GM12864 (cell line): ENCODE measurements at regions not wholly inside any gene's neighbourhood (a gene's known extent, or its start where the extent isn't known, plus 50 kb on each side); places are given as distances from the start of the nearest gene placed in this dataset.

Experiments
- DNase-seq: peaks from one replicate; pipeline ENCODE4 v3.0.0-alpha.2; 2011; ENCODE audit warnings: low read depth
- H3K4me3 ChIP-seq: 2 replicates; pipeline ENCODE4 v1.5.1; 2011; ENCODE audit warnings: mild to moderate bottlenecking, low read depth, low read length, control low read depth
- TF ChIP-seq, protein P1 (sequence below): IDR thresholded peaks from 2 replicates; pipeline ENCODE4 v1.5.1; 2011; ENCODE audit warnings: low read depth, mild to moderate bottlenecking, moderate library complexity, low read length, control low read depth, inconsistent platforms; ENCODE audit errors: missing control alignments

DNA sequence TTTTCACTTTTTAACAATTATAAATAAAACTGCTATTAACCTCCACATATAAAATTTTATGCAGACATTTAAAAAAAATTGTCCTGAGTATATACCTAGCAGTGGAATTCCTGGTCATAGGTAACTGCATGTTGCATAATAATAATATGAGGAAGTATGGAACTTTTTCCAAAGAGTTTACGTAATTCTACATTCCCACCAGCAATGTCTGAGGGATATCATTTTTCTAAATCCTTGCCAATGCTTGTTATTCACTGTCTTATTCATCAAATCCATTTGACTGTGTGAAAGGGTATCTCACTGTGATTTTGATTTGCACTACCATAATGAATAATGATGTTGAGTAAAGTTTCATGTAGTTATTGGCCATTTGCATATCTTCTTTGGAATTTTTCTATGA is 393.8 kb downstream of the LRFN5 start:
- DNase-seq: no peak
- TF ChIP-seq, protein P1, sequence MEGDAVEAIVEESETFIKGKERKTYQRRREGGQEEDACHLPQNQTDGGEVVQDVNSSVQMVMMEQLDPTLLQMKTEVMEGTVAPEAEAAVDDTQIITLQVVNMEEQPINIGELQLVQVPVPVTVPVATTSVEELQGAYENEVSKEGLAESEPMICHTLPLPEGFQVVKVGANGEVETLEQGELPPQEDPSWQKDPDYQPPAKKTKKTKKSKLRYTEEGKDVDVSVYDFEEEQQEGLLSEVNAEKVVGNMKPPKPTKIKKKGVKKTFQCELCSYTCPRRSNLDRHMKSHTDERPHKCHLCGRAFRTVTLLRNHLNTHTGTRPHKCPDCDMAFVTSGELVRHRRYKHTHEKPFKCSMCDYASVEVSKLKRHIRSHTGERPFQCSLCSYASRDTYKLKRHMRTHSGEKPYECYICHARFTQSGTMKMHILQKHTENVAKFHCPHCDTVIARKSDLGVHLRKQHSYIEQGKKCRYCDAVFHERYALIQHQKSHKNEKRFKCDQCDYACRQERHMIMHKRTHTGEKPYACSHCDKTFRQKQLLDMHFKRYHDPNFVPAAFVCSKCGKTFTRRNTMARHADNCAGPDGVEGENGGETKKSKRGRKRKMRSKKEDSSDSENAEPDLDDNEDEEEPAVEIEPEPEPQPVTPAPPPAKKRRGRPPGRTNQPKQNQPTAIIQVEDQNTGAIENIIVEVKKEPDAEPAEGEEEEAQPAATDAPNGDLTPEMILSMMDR: no peak
- H3K4me3 ChIP-seq: no peak overlapping the region

DNA sequence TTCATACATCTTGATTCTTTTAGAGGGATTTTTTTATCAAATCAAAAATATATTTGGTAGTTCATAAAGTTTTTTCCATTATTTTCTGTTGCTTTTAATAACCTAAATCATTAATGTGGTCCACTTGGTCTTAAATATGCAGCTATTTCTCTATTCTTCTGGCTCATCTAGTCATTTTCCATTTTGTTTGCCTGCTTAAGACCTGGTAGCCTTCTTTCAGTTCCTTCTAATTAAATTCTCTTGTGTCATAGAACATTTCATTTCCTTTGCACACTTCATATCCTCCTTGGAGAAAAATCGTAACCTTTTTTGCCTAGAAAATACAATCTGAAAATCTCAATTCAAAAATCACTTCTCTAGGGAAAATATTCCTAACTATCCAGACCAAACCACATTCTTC is 387.0 kb downstream of the LRFN5 start:
- TF ChIP-seq, protein P1: no peak
- no peak for DNase-seq
- H3K4me3 ChIP-seq: no peak overlapping the region

DNA sequence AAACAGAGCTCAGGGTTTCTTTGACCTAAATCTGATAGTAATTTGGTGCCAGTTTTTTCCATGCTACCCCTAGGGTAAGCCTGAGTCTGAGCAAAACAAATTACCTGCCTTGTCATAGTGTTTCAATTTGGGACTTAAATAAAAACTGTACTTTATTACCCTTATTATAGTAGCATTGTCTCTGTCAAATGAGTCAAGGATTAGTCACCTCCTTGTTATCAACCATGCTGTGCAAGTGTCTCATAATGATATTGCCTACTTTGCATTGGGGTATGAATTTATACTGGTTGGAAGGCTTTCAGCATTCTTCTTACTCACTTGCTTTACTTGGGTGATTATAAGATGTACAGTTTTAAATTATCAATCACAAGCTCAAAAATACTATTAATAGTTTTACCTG is 380.0 kb downstream of the LRFN5 start:
- DNase-seq: no peak
- no peak overlapping the region for H3K4me3 ChIP-seq
- TF ChIP-seq, protein P1: no peak

DNA sequence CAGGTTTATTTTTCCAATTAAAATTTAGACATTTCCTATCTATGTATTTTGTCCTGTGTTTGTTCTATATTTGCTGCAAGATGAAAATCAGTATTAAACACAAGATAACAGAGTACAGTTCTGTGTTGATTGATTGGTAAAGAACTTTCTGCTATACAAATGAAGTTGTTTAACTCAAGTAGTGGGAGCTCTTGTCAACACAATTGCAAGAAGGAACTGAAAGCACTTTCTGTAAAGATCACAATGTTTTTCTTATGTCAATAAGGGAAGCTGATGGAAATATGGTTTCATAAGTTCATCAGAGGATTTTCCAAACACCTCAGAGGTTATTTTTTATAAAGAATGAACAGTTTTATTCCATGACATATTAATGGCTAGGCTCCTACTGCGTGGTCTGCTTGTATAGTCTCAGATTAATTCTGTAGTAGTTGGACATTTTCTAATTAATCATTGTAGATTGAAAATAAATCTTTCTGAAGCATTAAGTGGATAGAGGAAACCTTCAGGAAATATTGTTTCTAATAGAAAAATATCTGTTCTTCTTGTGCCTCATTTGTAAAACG is 379.5 kb downstream of the LRFN5 start:
- DNase-seq: no peak
- no peak overlapping the region for H3K4me3 ChIP-seq
- TF ChIP-seq, protein P1: no peak

DNA sequence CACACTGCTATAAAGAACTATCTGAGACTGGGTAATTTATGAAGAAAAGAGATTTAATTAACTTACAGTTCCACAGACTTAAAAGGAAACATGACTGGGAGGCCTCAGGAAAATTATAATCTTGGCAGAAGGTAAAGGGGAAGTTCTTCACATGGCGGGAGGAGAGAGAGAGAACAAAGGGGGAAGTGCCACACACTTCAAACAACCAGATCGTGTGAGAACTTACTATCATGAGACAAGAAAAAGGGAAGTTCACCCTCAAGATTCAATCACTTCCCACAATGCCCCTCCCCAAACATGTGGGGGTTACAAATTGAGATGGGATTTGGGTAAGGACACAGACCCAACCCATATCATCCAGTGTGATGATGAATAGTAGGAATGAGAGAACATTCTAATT is 366.5 kb downstream of the LRFN5 start:
- TF ChIP-seq, protein P1: no peak
- DNase-seq: no peak
- no peak overlapping the region for H3K4me3 ChIP-seq

DNA sequence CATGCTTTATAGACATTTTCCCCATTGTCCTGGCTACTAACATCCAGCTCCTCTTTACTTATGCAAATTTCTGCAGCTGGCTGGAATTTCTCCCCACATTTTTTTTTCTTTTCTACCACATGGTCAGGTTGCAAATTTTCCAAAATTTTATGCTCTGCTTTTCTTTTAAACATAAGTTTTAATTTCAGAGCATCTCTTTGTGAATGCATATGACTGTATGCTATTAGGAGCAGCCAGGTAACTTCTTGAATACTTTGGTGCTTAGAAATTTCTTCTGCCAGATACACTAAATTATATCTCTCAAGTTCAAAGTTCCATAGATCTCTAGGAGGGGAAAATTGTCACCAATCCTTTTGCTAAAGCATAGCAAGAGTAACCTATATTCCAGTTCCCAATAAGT is 365.9 kb downstream of the LRFN5 start:
- DNase-seq: no peak
- TF ChIP-seq, protein P1: no peak
- no peak overlapping the region for H3K4me3 ChIP-seq

DNA sequence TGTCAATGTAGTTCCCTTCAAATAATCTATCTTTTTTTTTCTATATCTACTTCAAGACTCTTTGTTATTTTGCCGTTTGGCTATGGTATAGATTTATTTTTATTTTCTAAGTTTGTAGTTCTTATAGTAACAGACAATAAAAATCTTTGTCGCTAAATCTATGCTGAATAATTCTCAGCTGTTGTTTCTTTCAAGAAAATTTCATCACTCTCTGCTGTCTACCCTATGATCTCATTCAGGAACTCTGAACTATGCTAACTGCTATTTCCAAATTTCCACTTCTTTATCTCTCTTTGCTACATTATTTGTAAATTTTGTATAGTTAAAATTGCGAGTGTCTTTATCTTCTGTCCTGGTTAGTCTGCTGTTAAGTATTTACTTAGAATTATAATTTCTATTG is 353.6 kb downstream of the LRFN5 start:
- H3K4me3 ChIP-seq: no peak overlapping the region
- DNase-seq: no peak
- TF ChIP-seq, protein P1: no peak
